ENCODE measurements at regions not wholly inside any gene's neighbourhood (a gene's known extent, or its start where the extent isn't known, plus 50 kb on each side); places are given as distances from the start of the nearest gene placed in this dataset.

GRCh38 chr16:51705142-51705541 is 554.1 kb upstream of the SALL1 start:
- no peak for FAIRE-seq
- no peak for DNase-seq (ENCODE audit: insufficient read length, low spot score)
- TF ChIP-seq, protein P1, sequence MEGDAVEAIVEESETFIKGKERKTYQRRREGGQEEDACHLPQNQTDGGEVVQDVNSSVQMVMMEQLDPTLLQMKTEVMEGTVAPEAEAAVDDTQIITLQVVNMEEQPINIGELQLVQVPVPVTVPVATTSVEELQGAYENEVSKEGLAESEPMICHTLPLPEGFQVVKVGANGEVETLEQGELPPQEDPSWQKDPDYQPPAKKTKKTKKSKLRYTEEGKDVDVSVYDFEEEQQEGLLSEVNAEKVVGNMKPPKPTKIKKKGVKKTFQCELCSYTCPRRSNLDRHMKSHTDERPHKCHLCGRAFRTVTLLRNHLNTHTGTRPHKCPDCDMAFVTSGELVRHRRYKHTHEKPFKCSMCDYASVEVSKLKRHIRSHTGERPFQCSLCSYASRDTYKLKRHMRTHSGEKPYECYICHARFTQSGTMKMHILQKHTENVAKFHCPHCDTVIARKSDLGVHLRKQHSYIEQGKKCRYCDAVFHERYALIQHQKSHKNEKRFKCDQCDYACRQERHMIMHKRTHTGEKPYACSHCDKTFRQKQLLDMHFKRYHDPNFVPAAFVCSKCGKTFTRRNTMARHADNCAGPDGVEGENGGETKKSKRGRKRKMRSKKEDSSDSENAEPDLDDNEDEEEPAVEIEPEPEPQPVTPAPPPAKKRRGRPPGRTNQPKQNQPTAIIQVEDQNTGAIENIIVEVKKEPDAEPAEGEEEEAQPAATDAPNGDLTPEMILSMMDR (IDR thresholded peaks at IDR 0.05; ENCODE audit: insufficient read depth, missing control alignments): no peak

GRCh38 chr16:51701025-51701424 is 550.0 kb upstream of the SALL1 start:
- TF ChIP-seq, protein P1 (IDR thresholded peaks at IDR 0.05; ENCODE audit: insufficient read depth, missing control alignments): no peak
- FAIRE-seq (no peak), DNase-seq (ENCODE audit: insufficient read length, low spot score) (no peak)

- TF ChIP-seq, protein P1 (IDR thresholded peaks at IDR 0.05; ENCODE audit: insufficient read depth, missing control alignments): no peak
- DNase-seq (ENCODE audit: insufficient read length, low spot score) (no peak), FAIRE-seq (no peak)
These were observed 548.8 kb upstream of the SALL1 start for GRCh38 chr16:51699686-51700396.

GRCh38 chr16:51698647-51699046 is 547.6 kb upstream of the SALL1 start:
- TF ChIP-seq, protein P1 (IDR thresholded peaks at IDR 0.05; ENCODE audit: insufficient read depth, missing control alignments): no peak
- no peak for DNase-seq (ENCODE audit: insufficient read length, low spot score)
- no peak for FAIRE-seq

- DNase-seq (ENCODE audit: insufficient read length, low spot score): no peak
- FAIRE-seq: no peak
These were observed 546.4 kb upstream of the SALL1 start for GRCh38 chr16:51697454-51697853.

DNA sequence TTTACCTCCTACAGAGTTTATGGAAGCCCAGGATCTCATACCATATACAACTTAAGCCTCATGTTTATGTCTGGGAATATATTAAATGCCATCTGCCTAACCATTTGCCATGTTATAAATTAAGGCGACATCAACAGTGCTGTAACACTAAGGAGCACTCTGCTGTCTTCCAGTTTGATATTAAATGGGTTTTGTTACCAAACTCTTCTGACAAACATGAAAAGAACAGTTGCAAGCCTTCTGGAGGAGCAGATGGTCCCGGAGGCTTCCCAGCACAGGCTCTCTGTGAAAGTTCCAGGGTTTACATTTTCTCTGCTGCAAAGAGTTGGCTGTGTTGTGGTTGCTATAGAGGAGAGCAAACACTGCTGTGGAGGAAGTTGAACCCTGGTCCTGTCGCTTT is 545.3 kb upstream of the SALL1 start:
- FAIRE-seq: no peak

More at GRCh38 chr16:51697454-51697853, 546.4 kb upstream of the SALL1 start:
- TF ChIP-seq, protein P1 (IDR thresholded peaks at IDR 0.05; ENCODE audit: insufficient read depth, missing control alignments): no peak

DNA sequence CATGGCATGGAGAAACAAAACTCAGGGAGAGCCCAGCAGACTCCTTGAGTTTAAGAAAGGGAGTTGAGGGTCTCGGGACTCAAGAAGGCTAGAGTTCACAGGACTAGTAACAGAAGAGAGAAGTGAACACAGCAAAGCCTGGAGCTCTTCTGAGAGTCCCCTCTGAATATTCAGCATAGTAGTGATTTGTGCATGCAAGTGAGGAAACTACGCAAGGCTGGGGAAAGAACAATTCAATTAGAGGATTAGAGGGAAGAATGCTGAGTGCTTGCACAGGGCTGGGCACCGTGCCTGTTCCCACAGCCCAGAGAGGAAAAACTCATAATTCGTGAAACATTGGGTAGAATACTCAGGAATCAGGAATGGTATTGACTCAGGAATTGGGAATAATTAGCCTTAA is 540.0 kb upstream of the SALL1 start:
- TF ChIP-seq, protein P1 (IDR thresholded peaks at IDR 0.05; ENCODE audit: insufficient read depth, missing control alignments): no peak
- FAIRE-seq: no peak
- DNase-seq (ENCODE audit: insufficient read length, low spot score): no peak

More for the DNA sequence above, 545.3 kb upstream of the SALL1 start:
- DNase-seq (ENCODE audit: insufficient read length, low spot score): no peak
- TF ChIP-seq, protein P1 (IDR thresholded peaks at IDR 0.05; ENCODE audit: insufficient read depth, missing control alignments): no peak
